GM12864 (cell line): ENCODE measurements at regions not wholly inside any gene's neighbourhood (a gene's known extent, or its start where the extent isn't known, plus 50 kb on each side); places are given as distances from the start of the nearest gene placed in this dataset.

Source experiments
- DNase-seq: peaks from one replicate; pipeline ENCODE4 v3.0.0-alpha.2; 2011; ENCODE audit warnings: low read depth
- H3K4me3 ChIP-seq: 2 replicates; pipeline ENCODE4 v1.5.1; 2011; ENCODE audit warnings: mild to moderate bottlenecking, low read depth, low read length, control low read depth
- TF ChIP-seq, protein P1 (sequence below): IDR thresholded peaks from 2 replicates; pipeline ENCODE4 v1.5.1; 2011; ENCODE audit warnings: low read depth, mild to moderate bottlenecking, moderate library complexity, low read length, control low read depth, inconsistent platforms; ENCODE audit errors: missing control alignments

DNA sequence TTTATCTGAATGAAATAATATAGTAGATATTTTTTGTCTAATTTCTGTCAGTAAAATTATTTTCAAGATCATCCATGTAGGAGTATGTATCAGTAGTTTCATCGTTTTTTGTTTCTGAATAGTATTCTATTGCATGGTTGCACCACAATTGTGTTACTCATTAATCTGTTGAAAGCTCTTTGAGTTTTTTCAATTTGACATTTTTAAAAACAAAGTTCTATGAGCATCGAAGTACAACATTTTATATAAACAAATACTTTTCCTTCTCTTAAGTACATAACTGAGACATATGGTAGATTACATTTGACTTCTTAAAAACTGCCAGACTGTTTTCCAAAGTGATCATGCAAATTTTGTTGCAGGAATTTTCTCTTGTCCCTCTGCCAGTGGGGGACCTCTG lies 1113.1 kb upstream of the CITED2 start:
- TF ChIP-seq, protein P1, sequence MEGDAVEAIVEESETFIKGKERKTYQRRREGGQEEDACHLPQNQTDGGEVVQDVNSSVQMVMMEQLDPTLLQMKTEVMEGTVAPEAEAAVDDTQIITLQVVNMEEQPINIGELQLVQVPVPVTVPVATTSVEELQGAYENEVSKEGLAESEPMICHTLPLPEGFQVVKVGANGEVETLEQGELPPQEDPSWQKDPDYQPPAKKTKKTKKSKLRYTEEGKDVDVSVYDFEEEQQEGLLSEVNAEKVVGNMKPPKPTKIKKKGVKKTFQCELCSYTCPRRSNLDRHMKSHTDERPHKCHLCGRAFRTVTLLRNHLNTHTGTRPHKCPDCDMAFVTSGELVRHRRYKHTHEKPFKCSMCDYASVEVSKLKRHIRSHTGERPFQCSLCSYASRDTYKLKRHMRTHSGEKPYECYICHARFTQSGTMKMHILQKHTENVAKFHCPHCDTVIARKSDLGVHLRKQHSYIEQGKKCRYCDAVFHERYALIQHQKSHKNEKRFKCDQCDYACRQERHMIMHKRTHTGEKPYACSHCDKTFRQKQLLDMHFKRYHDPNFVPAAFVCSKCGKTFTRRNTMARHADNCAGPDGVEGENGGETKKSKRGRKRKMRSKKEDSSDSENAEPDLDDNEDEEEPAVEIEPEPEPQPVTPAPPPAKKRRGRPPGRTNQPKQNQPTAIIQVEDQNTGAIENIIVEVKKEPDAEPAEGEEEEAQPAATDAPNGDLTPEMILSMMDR = no peak

DNA sequence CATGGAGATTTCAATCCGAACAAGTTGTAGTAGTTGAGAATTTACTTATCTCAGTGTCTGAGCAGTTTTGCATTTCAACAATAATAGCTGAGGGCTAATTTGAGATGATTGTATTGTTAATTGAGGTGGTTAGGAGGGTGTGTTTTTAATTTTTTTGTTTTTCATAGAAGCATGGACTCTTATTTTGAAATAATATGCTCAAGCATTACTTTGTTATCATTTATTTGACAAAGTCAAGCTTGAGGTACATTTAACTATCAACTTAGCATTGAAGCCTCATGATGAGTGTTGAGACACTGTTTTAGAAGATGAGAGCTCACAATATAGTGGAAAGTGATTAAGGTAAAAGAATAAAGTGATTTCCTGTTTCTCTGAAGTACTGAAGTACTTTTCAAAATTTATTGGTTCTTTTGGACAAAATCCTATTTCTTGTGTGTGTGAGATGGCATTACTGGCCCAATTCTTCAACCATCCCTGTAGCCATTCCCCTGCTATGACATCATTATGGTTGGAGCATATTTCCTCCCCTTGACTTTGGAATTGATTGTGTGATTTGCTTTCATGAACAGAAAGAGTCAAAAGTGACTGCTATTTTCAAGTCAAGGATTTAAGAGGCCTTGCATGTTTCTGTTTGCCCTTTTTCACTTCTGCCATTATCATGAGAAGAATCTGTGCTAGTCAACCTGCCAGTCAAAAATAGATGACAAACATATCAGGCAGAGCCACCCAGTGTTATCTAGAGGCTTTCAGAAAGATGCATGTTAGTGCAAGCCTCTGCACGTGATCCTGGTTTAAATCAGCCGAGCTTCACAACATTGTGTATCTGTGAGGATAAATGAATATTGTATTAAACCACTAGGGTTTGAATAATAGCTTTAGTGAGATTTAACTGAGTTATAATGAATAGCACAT lies 1112.3 kb upstream of the CITED2 start:
- no peak overlapping the region for H3K4me3 ChIP-seq
- TF ChIP-seq, protein P1 = no peak
- no peak for DNase-seq

More for the DNA sequence above, 1113.1 kb upstream of the CITED2 start:
- no peak overlapping the region for H3K4me3 ChIP-seq
- DNase-seq = no peak

DNA sequence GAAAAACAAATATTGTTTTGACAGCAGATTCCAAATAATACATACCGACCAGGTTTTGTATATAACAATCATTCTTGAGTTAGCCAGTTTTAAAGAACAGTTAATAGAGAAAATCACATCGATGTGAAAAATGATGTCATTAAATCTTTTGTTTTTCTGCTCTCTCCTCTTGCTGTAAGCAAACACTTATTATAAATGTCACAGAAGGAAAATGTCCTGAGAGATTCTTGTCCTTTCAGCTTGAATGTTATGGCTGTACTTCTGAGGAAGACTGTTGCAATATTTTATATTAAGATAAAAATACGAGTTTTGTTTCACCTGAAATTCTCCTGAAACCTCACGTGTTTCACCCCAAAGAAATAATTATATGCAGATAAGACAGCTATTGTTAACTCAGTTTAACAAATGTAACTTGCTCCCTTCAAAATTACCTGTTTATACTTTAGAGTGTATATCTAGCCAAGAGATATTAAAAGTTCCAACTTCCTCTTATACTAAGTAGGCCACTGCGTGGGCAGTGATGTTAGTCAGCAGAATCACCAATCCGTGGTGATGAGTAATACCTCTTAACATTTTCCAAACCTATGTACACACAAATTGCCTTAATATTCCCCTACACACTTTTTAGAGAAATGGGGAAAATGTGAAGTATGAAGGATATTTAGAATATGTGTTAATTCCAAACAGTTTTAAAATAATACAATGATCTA lies 1111.4 kb upstream of the CITED2 start:
- H3K4me3 ChIP-seq = no peak overlapping the region
- no peak for DNase-seq
- TF ChIP-seq, protein P1 = no peak

DNA sequence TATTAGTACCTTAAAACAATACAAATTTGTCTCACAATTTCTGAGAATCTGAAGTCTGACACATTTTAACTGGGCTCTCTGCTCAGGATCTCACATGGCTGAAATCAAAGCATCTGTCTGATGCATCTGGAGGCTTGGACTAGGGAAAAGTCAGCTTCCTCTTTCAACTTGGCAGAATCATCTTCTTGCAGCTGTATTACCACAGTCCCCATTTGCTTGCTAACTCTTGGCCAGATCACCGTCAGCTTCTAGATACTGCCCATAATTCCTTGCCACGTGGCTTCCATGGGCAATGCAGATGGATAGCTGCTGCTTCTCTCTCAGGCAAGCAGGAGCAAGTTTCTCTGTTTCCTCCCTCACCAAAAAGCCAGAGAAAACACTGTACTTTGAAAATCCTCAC lies 1106.4 kb upstream of the CITED2 start:
- TF ChIP-seq, protein P1 = no peak
- no peak for DNase-seq
- no peak overlapping the region for H3K4me3 ChIP-seq

DNA sequence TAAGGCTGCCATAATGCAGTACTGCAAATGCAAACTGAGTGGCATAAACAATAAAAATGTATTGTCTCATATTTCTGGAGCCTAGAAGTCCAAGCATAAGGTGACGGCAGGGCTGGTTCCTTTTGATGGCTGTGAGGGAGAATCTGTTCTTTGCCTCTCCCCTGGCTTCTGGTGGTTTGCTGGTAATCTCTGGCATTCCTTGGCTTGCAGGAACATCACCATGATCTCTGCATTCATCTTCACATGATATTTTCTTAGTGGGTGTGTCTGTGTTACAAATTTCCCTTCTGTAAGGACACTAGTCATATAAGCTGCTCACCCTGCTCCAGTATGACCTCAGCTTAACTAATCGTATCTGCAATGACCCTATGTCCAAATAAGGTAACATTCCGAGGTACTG lies 1104.2 kb upstream of the CITED2 start:
- TF ChIP-seq, protein P1 = no peak
- H3K4me3 ChIP-seq = no peak overlapping the region
- no peak for DNase-seq

DNA sequence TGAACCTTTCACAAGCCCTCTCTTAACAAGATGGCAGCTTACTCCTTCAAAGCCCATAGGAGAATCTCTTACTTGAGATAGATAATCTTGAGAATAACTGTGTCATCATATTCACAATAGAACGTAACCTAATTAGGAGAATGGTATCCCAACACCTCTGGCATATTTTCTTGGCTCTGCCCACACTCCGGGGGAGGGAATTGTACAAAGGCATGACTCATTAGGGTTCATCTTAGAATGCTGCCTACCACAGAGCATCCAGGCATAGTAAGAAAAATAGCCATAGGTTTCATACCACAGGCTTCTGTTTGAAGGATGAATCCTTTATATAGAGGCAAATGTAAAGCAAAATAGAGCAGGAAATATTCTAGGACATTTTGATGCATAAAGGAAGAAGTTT lies 1100.6 kb upstream of the CITED2 start:
- no peak for DNase-seq
- TF ChIP-seq, protein P1 = no peak
- no peak overlapping the region for H3K4me3 ChIP-seq
